Loucy (cell line): ENCODE measurements at regions not wholly inside any gene's neighbourhood (a gene's known extent, or its start where the extent isn't known, plus 50 kb on each side); places are given as distances from the start of the nearest gene placed in this dataset.

Experiments used
- EZH2phosphoT487 ChIP-seq: fragments of 200-600 bp; IDR thresholded peaks from 2 replicates; pipeline ENCODE4 v1.6.1; 2018; ENCODE audit warnings: antibody characterized with exemption, mild to moderate bottlenecking, moderate library complexity, borderline replicate concordance
- TF ChIP-seq, protein P1 (sequence below): fragments of 200-600 bp; sonication (generic); conservative IDR thresholded peaks from 2 replicates; pipeline ENCODE4 v1.5.1; 2014; ENCODE audit warnings: mild to moderate bottlenecking, antibody characterized with exemption, low read length

DNA sequence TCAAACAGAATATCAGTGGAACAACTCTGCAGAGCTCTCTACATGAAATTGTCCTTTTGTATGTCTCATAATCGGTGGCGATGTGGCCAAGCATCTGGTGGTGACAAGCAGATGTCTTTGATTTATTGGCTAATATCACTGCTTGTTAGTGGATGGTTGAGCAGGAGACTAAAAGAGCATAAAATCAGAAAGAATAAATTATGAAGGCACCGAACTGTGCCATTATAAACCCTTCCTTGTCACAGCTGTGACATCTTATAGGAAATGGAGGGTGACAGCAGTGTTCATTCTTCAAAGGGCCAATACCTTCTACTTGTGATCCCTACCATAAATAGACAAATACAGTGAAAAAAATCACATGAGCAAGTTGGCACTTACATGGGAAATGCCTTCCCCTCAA lies 1404.3 kb downstream of the MAT2B start:
- TF ChIP-seq, protein P1, sequence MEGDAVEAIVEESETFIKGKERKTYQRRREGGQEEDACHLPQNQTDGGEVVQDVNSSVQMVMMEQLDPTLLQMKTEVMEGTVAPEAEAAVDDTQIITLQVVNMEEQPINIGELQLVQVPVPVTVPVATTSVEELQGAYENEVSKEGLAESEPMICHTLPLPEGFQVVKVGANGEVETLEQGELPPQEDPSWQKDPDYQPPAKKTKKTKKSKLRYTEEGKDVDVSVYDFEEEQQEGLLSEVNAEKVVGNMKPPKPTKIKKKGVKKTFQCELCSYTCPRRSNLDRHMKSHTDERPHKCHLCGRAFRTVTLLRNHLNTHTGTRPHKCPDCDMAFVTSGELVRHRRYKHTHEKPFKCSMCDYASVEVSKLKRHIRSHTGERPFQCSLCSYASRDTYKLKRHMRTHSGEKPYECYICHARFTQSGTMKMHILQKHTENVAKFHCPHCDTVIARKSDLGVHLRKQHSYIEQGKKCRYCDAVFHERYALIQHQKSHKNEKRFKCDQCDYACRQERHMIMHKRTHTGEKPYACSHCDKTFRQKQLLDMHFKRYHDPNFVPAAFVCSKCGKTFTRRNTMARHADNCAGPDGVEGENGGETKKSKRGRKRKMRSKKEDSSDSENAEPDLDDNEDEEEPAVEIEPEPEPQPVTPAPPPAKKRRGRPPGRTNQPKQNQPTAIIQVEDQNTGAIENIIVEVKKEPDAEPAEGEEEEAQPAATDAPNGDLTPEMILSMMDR = no peak
- no peak for TF ChIP-seq EZH2phosphoT487
